T-helper 1 cell treated with Interleukin-12 subunit alpha and Interleukin-12 subunit beta and Interleukin-4 antibody, amounts not matched to agents 30 μg/mL and 1 μg/mL, for 36 hours (primary cell): ENCODE measurements at regions not wholly inside any gene's neighbourhood (a gene's known extent, or its start where the extent isn't known, plus 50 kb on each side); places are given as distances from the start of the nearest gene placed in this dataset.
"Not testable (repeated sequence)": the region's sequence is repeated elsewhere in the genome, so short reads cannot be mapped to it uniquely, and the experiment has no call there.

Experiments used
- H3K27ac Mint-ChIP-seq: one replicate; pipeline ENCODE4 v1.8.0; 2021; ENCODE audit warnings: mild to moderate bottlenecking, mixed read lengths
- H3K27me3 Mint-ChIP-seq: one replicate; pipeline ENCODE4 v1.8.0; 2021; ENCODE audit warnings: low read depth, mixed read lengths
- H3K36me3 Mint-ChIP-seq: one replicate; pipeline ENCODE4 v1.8.0; 2021; ENCODE audit warnings: low read depth, mixed read lengths
- H3K4me1 Mint-ChIP-seq: one replicate; pipeline ENCODE4 v1.8.0; 2021; ENCODE audit warnings: low read depth, mixed read lengths
- H3K4me3 Mint-ChIP-seq: one replicate; pipeline ENCODE4 v1.8.0; 2021; ENCODE audit warnings: mild to moderate bottlenecking, moderate library complexity, mixed read lengths
- H3K9me3 Mint-ChIP-seq: one replicate; pipeline ENCODE4 v1.8.0; 2021; ENCODE audit warnings: mixed read lengths

- Mint-ChIP-seq H3K4me3 (no peak overlapping the region), H3K27me3 (peaks cover 25% of the 10 kb centered on the region), H3K4me1 (no peaks in the 10 kb centered on the region), H3K36me3 (no peaks in the 10 kb centered on the region), H3K9me3 (no peaks in the 10 kb centered on the region), H3K27ac (no peak overlapping the region)
Measured at GRCh38 chr6:16904957-16905356, 143.7 kb upstream of the ATXN1 start.

- H3K27ac Mint-ChIP-seq = no peak overlapping the region
- H3K4me1 Mint-ChIP-seq = no peaks in the 10 kb centered on the region
- H3K27me3 Mint-ChIP-seq = peaks cover 29% of the 10 kb centered on the region
Measured at GRCh38 chr6:16903470-16903869, 142.2 kb upstream of the ATXN1 start.

DNA sequence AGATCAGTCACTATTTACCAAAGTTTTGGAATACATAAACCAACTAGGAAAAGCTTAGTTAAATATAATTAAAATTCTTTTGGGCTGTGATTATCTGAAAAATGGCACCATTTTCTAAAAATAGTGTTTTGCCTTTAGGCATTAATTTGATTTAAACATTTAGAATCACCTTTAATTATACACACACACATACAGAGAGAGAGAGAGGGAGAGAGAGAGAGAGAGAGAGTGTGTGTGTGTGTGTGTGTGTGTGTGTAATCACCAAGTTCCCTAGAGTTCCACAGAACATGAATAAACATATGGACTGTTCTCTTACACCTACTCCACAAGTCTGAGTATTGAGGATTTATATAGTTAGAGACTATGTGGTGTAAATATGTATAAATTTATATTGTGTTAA, 141.2 kb upstream of the ATXN1 start:
- Mint-ChIP-seq H3K27ac (no peak overlapping the region), H3K4me1 (no peaks in the 10 kb centered on the region), H3K9me3 (no peaks in the 10 kb centered on the region), H3K36me3 (no peaks in the 10 kb centered on the region), H3K4me3 (no peak overlapping the region), H3K27me3 (peaks cover 23% of the 10 kb centered on the region)

More at GRCh38 chr6:16903470-16903869, 142.2 kb upstream of the ATXN1 start:
- Mint-ChIP-seq H3K36me3 (no peaks in the 10 kb centered on the region), H3K9me3 (no peaks in the 10 kb centered on the region), H3K4me3 (no peak overlapping the region)

GRCh38 chr6:16901782-16902181, 140.5 kb upstream of the ATXN1 start:
- Mint-ChIP-seq H3K9me3 (no peaks in the 10 kb centered on the region), H3K4me1 (no peaks in the 10 kb centered on the region), H3K4me3 (no peak overlapping the region), H3K36me3 (no peaks in the 10 kb centered on the region), H3K27me3 (peaks cover 25% of the 10 kb centered on the region), H3K27ac (no peak overlapping the region)

- Mint-ChIP-seq H3K27me3 (peaks cover 23% of the 10 kb centered on the region), H3K27ac (no peak overlapping the region), H3K9me3 (no peaks in the 10 kb centered on the region)
Measured at GRCh38 chr6:16901306-16901705, 140.0 kb upstream of the ATXN1 start.

DNA sequence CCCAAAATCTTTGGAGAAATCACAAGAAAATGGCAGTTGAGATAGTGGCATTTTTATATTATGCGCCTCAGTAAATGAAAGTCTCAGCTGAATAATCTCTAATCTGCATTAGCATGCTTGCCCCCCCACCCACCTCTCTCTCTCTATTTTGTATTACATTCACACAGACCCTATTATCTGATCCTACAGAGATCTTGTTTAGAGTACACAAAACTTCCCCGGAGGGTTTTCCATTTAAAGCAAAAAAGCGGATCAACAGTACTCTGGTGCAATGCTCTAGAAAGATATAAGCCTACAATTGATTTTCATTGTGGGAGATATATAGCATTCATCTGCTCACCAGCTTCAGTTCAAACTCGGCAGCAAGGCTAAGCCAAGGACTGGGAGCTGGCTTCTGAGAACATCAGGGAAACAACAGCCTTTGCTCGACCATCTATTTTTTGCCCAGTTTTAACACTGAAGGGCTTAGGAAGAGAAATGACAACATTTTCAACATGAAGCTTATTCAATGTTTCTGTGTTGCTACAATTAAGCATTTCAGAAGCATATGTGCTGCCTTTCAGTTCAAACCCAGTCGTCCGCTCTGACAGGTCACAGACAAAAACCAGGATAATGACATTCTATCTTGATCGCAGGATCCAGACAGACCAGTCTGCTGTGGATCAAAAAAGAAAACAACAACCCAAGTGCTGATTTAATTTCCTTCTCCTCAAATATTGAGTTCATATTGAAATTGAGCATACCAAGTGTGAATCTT, 137.6 kb upstream of the ATXN1 start:
- Mint-ChIP-seq H3K36me3 (no peaks in the 10 kb centered on the region), H3K4me1 (no peaks in the 10 kb centered on the region), H3K4me3 (no peak overlapping the region), H3K27me3 (peaks cover 15% of the 10 kb centered on the region), H3K27ac (no peak overlapping the region), H3K9me3 (no peaks in the 10 kb centered on the region)

More at GRCh38 chr6:16901306-16901705, 140.0 kb upstream of the ATXN1 start:
- H3K4me3 Mint-ChIP-seq = no peak overlapping the region
- H3K4me1 Mint-ChIP-seq = no peaks in the 10 kb centered on the region
- H3K36me3 Mint-ChIP-seq = no peaks in the 10 kb centered on the region

- H3K9me3 Mint-ChIP-seq = no peaks in the 10 kb centered on the region
- H3K36me3 Mint-ChIP-seq = no peaks in the 10 kb centered on the region
- H3K4me1 Mint-ChIP-seq = no peaks in the 10 kb centered on the region
- no peak overlapping the region for H3K27ac Mint-ChIP-seq
- H3K4me3 Mint-ChIP-seq = no peak overlapping the region
- H3K27me3 Mint-ChIP-seq = peaks cover 15% of the 10 kb centered on the region
Measured at GRCh38 chr6:16897669-16898068, 136.4 kb upstream of the ATXN1 start.

DNA sequence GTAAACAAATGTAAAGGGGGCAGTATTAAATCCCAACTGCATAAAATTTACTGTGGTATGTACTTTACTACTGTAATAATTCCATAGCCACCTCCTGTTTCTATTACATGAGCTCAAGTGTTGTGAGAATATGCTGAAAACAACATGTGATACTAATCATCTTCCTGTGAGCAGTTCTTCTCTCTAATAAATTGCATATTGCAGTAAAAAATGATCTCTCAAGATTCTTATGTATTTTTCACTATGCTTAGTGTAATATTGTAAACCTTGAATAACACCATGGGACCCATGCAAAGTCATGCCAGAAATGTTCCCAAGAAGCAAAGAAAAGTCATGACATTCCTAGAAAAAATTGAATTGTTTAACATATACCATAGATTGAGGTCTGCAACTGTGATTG, 133.0 kb upstream of the ATXN1 start:
- Mint-ChIP-seq H3K36me3 (no peaks in the 10 kb centered on the region), H3K27me3 (peaks cover 15% of the 10 kb centered on the region), H3K4me1 (no peaks in the 10 kb centered on the region), H3K4me3 (no peak overlapping the region), H3K9me3 (no peaks in the 10 kb centered on the region), H3K27ac (no peak overlapping the region)

DNA sequence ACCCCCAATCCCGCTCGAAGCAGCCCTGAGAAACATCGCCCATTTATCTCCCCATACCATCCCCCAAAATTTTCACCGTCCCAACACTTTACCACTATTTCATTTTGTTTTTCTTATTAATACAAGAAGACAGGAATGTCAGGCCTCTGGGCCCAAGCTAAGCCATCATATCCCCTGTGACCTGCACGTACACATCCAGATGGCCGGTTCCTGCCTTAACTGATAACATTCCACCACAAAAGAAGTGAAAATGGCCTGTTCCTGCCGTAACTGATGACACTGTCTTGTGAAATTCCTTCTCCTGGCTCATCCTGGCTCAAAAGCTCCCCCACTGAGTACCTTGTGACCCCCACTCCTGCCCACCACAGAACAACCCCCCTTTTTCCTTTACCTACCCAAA, 129.8 kb upstream of the ATXN1 start:
- H3K36me3 Mint-ChIP-seq, H3K9me3 Mint-ChIP-seq, H3K4me3 Mint-ChIP-seq, H3K4me1 Mint-ChIP-seq, H3K27me3 Mint-ChIP-seq, H3K27ac Mint-ChIP-seq: not testable (repeated sequence)

DNA sequence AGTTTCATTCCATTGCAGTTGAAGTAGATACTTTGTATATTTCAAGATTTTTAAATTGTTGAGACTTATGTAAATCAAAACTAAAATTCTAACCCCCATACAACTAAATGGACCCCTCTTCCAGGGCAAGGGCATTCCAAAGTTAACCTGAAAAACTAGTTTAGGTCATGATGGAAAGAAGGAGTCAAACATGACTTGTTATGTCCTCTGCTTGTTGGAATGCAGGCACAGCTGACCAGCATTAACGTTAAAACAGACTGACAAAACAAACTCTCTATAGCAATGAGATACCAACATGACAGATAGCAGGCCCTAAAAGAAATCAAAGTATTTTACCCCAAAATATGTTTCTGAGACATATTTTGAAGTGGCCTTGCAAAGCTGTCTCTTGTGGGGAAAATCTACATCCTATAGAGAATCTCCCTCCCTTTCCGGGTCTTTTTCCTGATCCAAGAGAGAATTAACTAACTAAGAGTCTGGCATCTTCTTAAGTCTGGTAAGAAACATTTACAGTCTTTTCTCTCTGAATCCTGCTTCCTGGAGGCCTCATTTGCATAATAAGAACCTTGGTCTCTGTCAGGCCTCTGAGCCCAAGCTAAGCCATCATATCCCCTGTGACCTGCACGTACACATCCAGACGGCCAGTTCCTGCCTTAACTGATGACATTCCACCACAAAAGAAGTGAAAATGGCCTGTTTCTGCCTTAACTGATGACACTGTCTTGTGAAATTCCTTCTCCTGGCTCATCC, 124.3 kb upstream of the ATXN1 start:
- H3K4me1 Mint-ChIP-seq = no peaks in the 10 kb centered on the region
- peaks cover 31% of the 10 kb centered on the region for H3K27me3 Mint-ChIP-seq
- H3K9me3 Mint-ChIP-seq = no peaks in the 10 kb centered on the region
- H3K4me3 Mint-ChIP-seq = no peak overlapping the region
- H3K27ac Mint-ChIP-seq = no peak overlapping the region
- H3K36me3 Mint-ChIP-seq = no peaks in the 10 kb centered on the region

GRCh38 chr6:16884526-16884925, 123.3 kb upstream of the ATXN1 start:
- Mint-ChIP-seq H3K9me3 (no peaks in the 10 kb centered on the region), H3K27ac (no peak overlapping the region), H3K27me3 (peaks cover 36% of the 10 kb centered on the region), H3K36me3 (no peaks in the 10 kb centered on the region), H3K4me1 (no peaks in the 10 kb centered on the region), H3K4me3 (no peak overlapping the region)

DNA sequence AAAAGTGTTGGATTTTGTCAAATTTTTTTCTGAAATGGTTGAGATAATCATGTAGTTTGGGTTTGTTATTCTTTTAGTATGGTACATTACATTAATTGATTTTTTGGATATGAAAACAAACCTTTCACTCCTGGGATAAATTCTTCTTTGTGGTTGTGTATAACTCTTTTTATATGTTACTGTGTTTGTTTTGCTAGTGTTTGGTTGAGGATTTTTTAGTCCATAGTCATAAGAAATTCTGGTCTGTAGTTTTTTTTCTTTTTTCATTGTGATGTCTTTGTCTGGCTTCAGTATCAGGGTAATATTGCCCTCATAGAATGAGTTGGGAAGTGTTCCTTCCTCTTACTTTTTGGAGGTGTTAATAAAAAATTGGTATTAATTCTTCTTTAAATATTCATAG, 122.2 kb upstream of the ATXN1 start:
- Mint-ChIP-seq H3K27ac (no peak overlapping the region), H3K4me3 (no peak overlapping the region), H3K4me1 (no peaks in the 10 kb centered on the region), H3K27me3 (peaks cover 36% of the 10 kb centered on the region), H3K9me3 (no peaks in the 10 kb centered on the region), H3K36me3 (no peaks in the 10 kb centered on the region)

DNA sequence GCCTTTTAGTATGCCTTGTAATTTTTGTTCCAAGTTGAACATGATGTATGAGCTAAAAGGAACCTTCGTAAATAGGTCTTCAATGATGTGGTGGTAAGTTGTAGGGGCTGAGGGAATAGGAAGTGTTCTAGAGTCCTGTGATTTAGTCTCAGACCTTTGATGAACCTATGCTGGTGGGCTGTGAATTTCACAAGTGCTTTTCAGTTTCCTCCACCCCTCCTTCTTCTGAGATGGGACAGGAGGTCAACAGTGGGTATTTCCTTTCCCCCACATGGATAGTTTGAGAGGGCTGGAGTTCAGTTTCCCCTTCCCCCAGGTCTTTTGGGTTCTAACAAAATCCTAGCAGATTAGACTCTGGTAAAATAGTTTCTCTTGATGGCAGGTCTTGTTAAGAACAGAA, 121.0 kb upstream of the ATXN1 start:
- no peaks in the 10 kb centered on the region for H3K36me3 Mint-ChIP-seq
- H3K27ac Mint-ChIP-seq = no peak overlapping the region
- H3K4me3 Mint-ChIP-seq = no peak overlapping the region
- H3K4me1 Mint-ChIP-seq = no peaks in the 10 kb centered on the region
- peaks cover 36% of the 10 kb centered on the region for H3K27me3 Mint-ChIP-seq
- peaks cover 3% of the 10 kb centered on the region for H3K9me3 Mint-ChIP-seq

DNA sequence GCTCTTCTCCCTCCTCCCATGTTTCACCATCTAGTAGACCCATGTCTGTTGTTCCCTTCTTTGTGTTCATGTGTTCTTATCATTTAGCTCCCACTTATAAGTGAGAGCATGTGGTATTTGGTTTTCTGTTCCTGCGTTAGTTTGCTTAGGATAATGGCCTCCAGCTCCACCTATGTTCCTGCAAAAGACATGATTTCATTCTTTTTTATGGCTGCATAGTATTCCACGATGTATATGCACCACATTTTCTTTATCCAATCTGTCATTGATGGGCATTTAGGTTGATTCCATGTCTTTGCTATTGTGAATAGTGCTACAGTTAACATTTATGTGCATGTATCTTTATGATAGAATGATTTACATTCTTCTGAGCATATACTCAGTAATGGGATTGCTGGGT, 115.6 kb upstream of the ATXN1 start:
- H3K27ac Mint-ChIP-seq, H3K36me3 Mint-ChIP-seq, H3K4me3 Mint-ChIP-seq, H3K4me1 Mint-ChIP-seq, H3K9me3 Mint-ChIP-seq: not testable (repeated sequence)
- peaks cover 43% of the 10 kb centered on the region for H3K27me3 Mint-ChIP-seq

DNA sequence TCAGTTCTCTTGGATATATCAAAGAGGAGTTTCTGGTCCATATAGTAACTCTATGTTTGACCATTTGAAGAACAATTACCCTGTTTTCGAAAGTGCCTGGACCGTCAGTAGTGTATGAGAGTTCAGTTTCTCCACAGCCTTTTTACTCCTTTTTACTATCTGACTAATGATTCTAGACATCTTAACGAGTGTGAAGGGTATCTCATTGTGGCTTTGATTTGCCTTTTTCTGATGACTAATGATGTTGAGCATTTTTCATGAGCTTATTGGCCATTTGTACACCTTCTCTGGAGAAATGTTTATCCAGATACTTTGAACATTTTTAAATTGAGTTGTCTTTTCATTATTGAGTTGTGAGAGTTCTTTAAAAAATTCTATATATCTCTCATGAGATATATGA, 114.9 kb upstream of the ATXN1 start:
- Mint-ChIP-seq H3K4me3 (no peak overlapping the region), H3K36me3 (no peaks in the 10 kb centered on the region), H3K27me3 (peaks cover 38% of the 10 kb centered on the region), H3K9me3 (peaks cover 9% of the 10 kb centered on the region), H3K27ac (no peak overlapping the region), H3K4me1 (no peaks in the 10 kb centered on the region)
